ENCODE measurements at regions not wholly inside any gene's neighbourhood (a gene's known extent, or its start where the extent isn't known, plus 50 kb on each side); places are given as distances from the start of the nearest gene placed in this dataset.
A peak's percentile ranks its signal among the peaks of the same experiment; 100 is the strongest.

GRCh38 chr9:78507037-78507436 is 210.1 kb downstream of the PSAT1 start:
- no peak for DNase-seq

- peak; percentile 7 for DNase-seq
These were observed 213.1 kb downstream of the PSAT1 start for GRCh38 chr9:78510035-78510434.

GRCh38 chr9:78515108-78515507 is 218.2 kb downstream of the PSAT1 start:
- DNase-seq: no peak

- DNase-seq: no peak
These were observed 222.9 kb downstream of the PSAT1 start for GRCh38 chr9:78519786-78520185.

GRCh38 chr9:78521680-78522079 is 224.8 kb downstream of the PSAT1 start:
- DNase-seq: no peak

- DNase-seq: no peak
These were observed 229.1 kb downstream of the PSAT1 start for GRCh38 chr9:78525986-78526560.

GRCh38 chr9:78533500-78533899 is 236.6 kb downstream of the PSAT1 start:
- no peak for DNase-seq

- no peak for DNase-seq
These were observed 242.3 kb downstream of the PSAT1 start for GRCh38 chr9:78539188-78539587.

GRCh38 chr9:78539904-78540303 is 243.0 kb downstream of the PSAT1 start:
- peak; percentile 30 for DNase-seq

GRCh38 chr9:78541868-78542443 is 245.0 kb downstream of the PSAT1 start:
- DNase-seq: no peak

GRCh38 chr9:78542491-78543181 is 245.7 kb downstream of the PSAT1 start:
- DNase-seq: no peak

- DNase-seq: no peak
These were observed 246.4 kb downstream of the PSAT1 start for GRCh38 chr9:78543353-78543752.

- DNase-seq: no peak
These were observed 247.3 kb downstream of the PSAT1 start for GRCh38 chr9:78544230-78544629.

- DNase-seq: no peak
These were observed 250.9 kb downstream of the PSAT1 start for GRCh38 chr9:78547831-78548230.

GRCh38 chr9:78548670-78549069 is 251.7 kb downstream of the PSAT1 start:
- DNase-seq: no peak

GRCh38 chr9:78549711-78550110 is 252.8 kb downstream of the PSAT1 start:
- no peak for DNase-seq

- DNase-seq: no peak
These were observed 255.9 kb downstream of the PSAT1 start for GRCh38 chr9:78552802-78553201.

- DNase-seq: no peak
These were observed 260.6 kb downstream of the PSAT1 start for GRCh38 chr9:78557540-78557939.

- no peak for DNase-seq
These were observed 262.5 kb downstream of the PSAT1 start for GRCh38 chr9:78559449-78559885.

- DNase-seq: no peak
These were observed 265.1 kb downstream of the PSAT1 start for GRCh38 chr9:78562021-78562420.

- DNase-seq: no peak
These were observed 266.3 kb downstream of the PSAT1 start for GRCh38 chr9:78563269-78563668.

- no peak for DNase-seq
These were observed 268.6 kb downstream of the PSAT1 start for GRCh38 chr9:78565481-78565880.

- DNase-seq: no peak
These were observed 269.6 kb downstream of the PSAT1 start for GRCh38 chr9:78566521-78566920.

- no peak for DNase-seq
These were observed 270.2 kb downstream of the PSAT1 start for GRCh38 chr9:78566948-78567675.

Measured in NCI-H774 (cell line).